H1 (cell line): ENCODE measurements at regions not wholly inside any gene's neighbourhood (a gene's known extent, or its start where the extent isn't known, plus 50 kb on each side); places are given as distances from the start of the nearest gene placed in this dataset.

Experiments
- CTCF ChIA-PET: fragments of 300-600 bp; sonication (Branson Sonifier 250); formaldehyde crosslinking; loops from one replicate; lab custom pipeline; 2021; ENCODE audit not compliant: partially characterized antibody; lab: Charles Lee
- POLR2A ChIA-PET: fragments of 300-600 bp; sonication (Branson Sonifier 250); formaldehyde crosslinking; loops from one replicate; lab custom pipeline; 2021; ENCODE audit warnings: inconsistent platforms; ENCODE audit not compliant: partially characterized antibody; lab: Charles Lee
- DNase-seq, 2 experiments: peaks; one replicate each; pipeline versions ENCODE4 v3.0.0 to v3.0.0-alpha.2; 2010 to 2022; ENCODE audit warnings: low spot score in 2 of 2, low read depth in 1 of 2, mixed read lengths in 1 of 2
- FAIRE-seq: peaks from 2 replicates; lab custom pipeline; 2011; peaks lifted over from hg19 to GRCh38; lab: Jason Lieb, UNC
- H2AFZ ChIP-seq: 2 replicates; pipeline ENCODE4 v1.8.1; 2012; ENCODE audit warnings: low read length, inconsistent platforms
- H2AK5ac ChIP-seq: 2 replicates; pipeline ENCODE4 v1.6.1; 2013; ENCODE audit warnings: low read depth, low read length
- H2BK120ac ChIP-seq: replicated peaks from 2 replicates; pipeline ENCODE3; 2013; ENCODE audit warnings: low read depth, low read length, inconsistent platforms
- H2BK12ac ChIP-seq: 2 replicates; pipeline ENCODE4 v1.6.1; 2013; ENCODE audit warnings: low read depth, low read length
- H2BK15ac ChIP-seq: 2 replicates; pipeline ENCODE4 v1.6.1; 2013; ENCODE audit warnings: low read length
- H2BK20ac ChIP-seq: 2 replicates; pipeline ENCODE4 v1.6.1; 2013; ENCODE audit warnings: low read length
- H2BK5ac ChIP-seq: 2 replicates; pipeline ENCODE4 v1.6.1; 2013; ENCODE audit warnings: low read depth, low read length
- H3K14ac ChIP-seq: 2 replicates; pipeline ENCODE4 v1.6.1; 2013; ENCODE audit warnings: inconsistent platforms; ENCODE audit not compliant: insufficient read length
- H3K18ac ChIP-seq: 2 replicates; pipeline ENCODE4 v1.6.1; 2013; ENCODE audit warnings: low read length; ENCODE audit errors: extremely low read depth
- H3K23ac ChIP-seq: 2 replicates; pipeline ENCODE4 v1.6.1; 2013; ENCODE audit warnings: inconsistent platforms; ENCODE audit not compliant: insufficient read length
- H3K23me2 ChIP-seq: 2 replicates; pipeline ENCODE4 v1.6.1; 2013; ENCODE audit warnings: low read depth, low read length
- H3K27ac ChIP-seq: 2 replicates; pipeline ENCODE4 v1.6.1; 2011; ENCODE audit warnings: low read depth, low read length, inconsistent platforms
- H3K27me3 ChIP-seq, 4 experiments: replicated peaks in 1 of 4; 1 replicate in 1 of 4; 2 replicates in 3 of 4; pipeline versions ENCODE4 v1.6.1 to v1.8.1; 2011 to 2013; ENCODE audit warnings: low read length in 3 of 4, mild to moderate bottlenecking in 3 of 4, inconsistent platforms in 2 of 4, mixed read lengths in 2 of 4, moderate library complexity in 1 of 4; ENCODE audit not compliant: control insufficient read depth in 3 of 4, insufficient read depth in 3 of 4; ENCODE audit errors: extremely low read depth in 1 of 4
- H3K36me3 ChIP-seq, 4 experiments: 2 replicates each; pipeline versions ENCODE4 v1.6.1 to v1.8.1; 2011 to 2013; ENCODE audit warnings: mild to moderate bottlenecking in 4 of 4, low read length in 3 of 4, moderate library complexity in 2 of 4, control low read depth in 1 of 4, inconsistent platforms in 1 of 4; ENCODE audit not compliant: insufficient read depth in 4 of 4, control insufficient read depth in 2 of 4
- H3K4ac ChIP-seq: replicated peaks from 2 replicates; pipeline ENCODE3; 2013; ENCODE audit warnings: low read length, low read depth, mixed read lengths, inconsistent platforms; ENCODE audit not compliant: insufficient read length
- H3K4me1 ChIP-seq, 4 experiments: replicated peaks in 1 of 4; 1 replicate in 1 of 4; 2 replicates in 3 of 4; pipeline versions ENCODE4 v1.6.1 to v1.8.1; 2011 to 2013; ENCODE audit warnings: low read length in 3 of 4, inconsistent platforms in 2 of 4, mixed read lengths in 1 of 4; ENCODE audit not compliant: insufficient read depth in 4 of 4, control insufficient read depth in 3 of 4
- H3K4me2 ChIP-seq, 2 experiments: 2 replicates each; pipeline versions ENCODE4 v1.6.1 to v1.8.1; 2011 to 2013; ENCODE audit warnings: low read depth in 2 of 2, low read length in 2 of 2, control low read depth in 1 of 2, inconsistent platforms in 1 of 2, mild to moderate bottlenecking in 1 of 2; ENCODE audit not compliant: insufficient read depth in 1 of 2
- H3K4me3 ChIP-seq, 4 experiments: fragments of 200-600, 300-600 bp in 1 of 4; sonication (generic), shearing (Covaris generic), sonication (Bioruptor Twin) in 1 of 4; 2 replicates each; pipeline versions ENCODE4 v1.5.1 to v1.8.1; 2011 to 2016; ENCODE audit warnings: low read length in 4 of 4, low read depth in 3 of 4, control low read depth in 2 of 4, inconsistent platforms in 2 of 4, mild to moderate bottlenecking in 2 of 4, mixed read lengths in 1 of 4, moderate library complexity in 1 of 4; ENCODE audit not compliant: insufficient read depth in 2 of 4; ENCODE audit errors: extremely low read depth in 1 of 4
- H3K56ac ChIP-seq: replicated peaks from 2 replicates; pipeline ENCODE3; 2013; ENCODE audit warnings: low read depth, mild to moderate bottlenecking, mixed read lengths, low read length, inconsistent platforms; ENCODE audit not compliant: insufficient read length
- H3K79me1 ChIP-seq: 2 replicates; pipeline ENCODE4 v1.6.1; 2013; ENCODE audit warnings: low read depth, low read length, control low read depth
- H3K79me2 ChIP-seq, 2 experiments: 2 replicates each; pipeline versions ENCODE4 v1.6.1 to v1.8.1; 2012 to 2013; ENCODE audit warnings: low read length in 2 of 2, mild to moderate bottlenecking in 2 of 2, inconsistent platforms in 1 of 2; ENCODE audit not compliant: insufficient read depth in 2 of 2, control insufficient read depth in 1 of 2
- H3K9ac ChIP-seq, 4 experiments: replicated peaks in 1 of 4; 1 replicate in 1 of 4; 2 replicates in 3 of 4; pipeline versions ENCODE4 v1.6.1 to v1.8.1; 2011 to 2013; ENCODE audit warnings: low read depth in 3 of 4, low read length in 3 of 4, control low read depth in 2 of 4, mild to moderate bottlenecking in 2 of 4, moderate library complexity in 2 of 4, inconsistent platforms in 1 of 4; ENCODE audit errors: extremely low read depth in 1 of 4
- H3K9me3 ChIP-seq, 2 experiments: 2 replicates each; pipeline versions ENCODE4 v1.6.1 to v1.8.1; 2012 to 2013; ENCODE audit warnings: mild to moderate bottlenecking in 2 of 2, moderate library complexity in 2 of 2, control low read depth in 1 of 2, inconsistent platforms in 1 of 2, low read depth in 1 of 2, low read length in 1 of 2, mixed read lengths in 1 of 2; ENCODE audit not compliant: insufficient read depth in 2 of 2
- H4K20me1 ChIP-seq, 2 experiments: replicated peaks in 1 of 2; 2 replicates each; pipeline versions ENCODE3 to v1.8.1; 2011 to 2013; ENCODE audit warnings: inconsistent platforms in 2 of 2, low read length in 2 of 2, mild to moderate bottlenecking in 1 of 2; ENCODE audit not compliant: insufficient read depth in 2 of 2, control insufficient read depth in 1 of 2
- H4K5ac ChIP-seq: 2 replicates; pipeline ENCODE4 v1.6.1; 2013; ENCODE audit warnings: low read length, low read depth, mixed read lengths, inconsistent platforms; ENCODE audit not compliant: insufficient read length
- H4K8ac ChIP-seq: 2 replicates; pipeline ENCODE4 v1.8.0; 2013; ENCODE audit warnings: mild to moderate bottlenecking, moderate library complexity, low read length, inconsistent platforms; ENCODE audit not compliant: insufficient read depth; ENCODE audit errors: extremely low read depth
- H4K91ac ChIP-seq: replicated peaks from 2 replicates; pipeline ENCODE3; 2013; ENCODE audit warnings: low read length, mixed read lengths, inconsistent platforms; ENCODE audit not compliant: insufficient read length
- KDM5A ChIP-seq: fragments of 200-600 bp; IDR thresholded peaks from 2 replicates; pipeline ENCODE4 v1.7.1; 2012; ENCODE audit warnings: mild to moderate bottlenecking, low read length, inconsistent platforms, mixed read lengths
- SIN3A ChIP-seq, 2 experiments: IDR thresholded peaks in 1 of 2; conservative IDR thresholded peaks in 1 of 2; 2 replicates each; pipeline ENCODE4 v1.6.1; 2011 to 2012; ENCODE audit warnings: low read length in 2 of 2, improper control_type of control experiment in 1 of 2, low read depth in 1 of 2, mild to moderate bottlenecking in 1 of 2
- SRF ChIP-seq: IDR thresholded peaks from 2 replicates; pipeline ENCODE4 v1.6.1; 2011; ENCODE audit warnings: mild to moderate bottlenecking, low read depth, low read length, moderate library complexity
- WGBS, 2 experiments: shearing (Covaris generic) in 1 of 2; methylation state at CpG; one replicate each; pipeline versions ENCODE4 v1.1.6 to v1.1.7; 2013 to 2015; ENCODE audit warnings: low lambda C conversion rate in 2 of 2, mixed read lengths in 2 of 2, inconsistent platforms in 1 of 2, low coverage in 1 of 2, missing lambda C conversion rate in 1 of 2; ENCODE audit not compliant: insufficient replicate concordance in 2 of 2, insufficient coverage in 1 of 2, insufficient read length in 1 of 2; ENCODE audit errors: extremely low coverage in 1 of 2, missing lambda C conversion rate in 1 of 2; 5-methylcytosine and 5-hydroxymethylcytosine counted together

- no peaks in the 10 kb centered on the region for H3K36me3 ChIP-seq
- no peaks in the 10 kb centered on the region for H4K20me1 ChIP-seq
- H4K5ac ChIP-seq = no peak overlapping the region
- no peak overlapping the region for H4K91ac ChIP-seq
- H2BK120ac ChIP-seq = no peak overlapping the region
- H3K23me2 ChIP-seq = no peaks in the 10 kb centered on the region
- no peaks in the 10 kb centered on the region for H3K4me1 ChIP-seq
- no peaks in the 10 kb centered on the region for H3K79me1 ChIP-seq
- no peak overlapping the region for H3K4me2 ChIP-seq
- ChIA-PET CTCF (no interaction called here), POLR2A (no interaction called here)
- H3K79me2 ChIP-seq = no peaks in the 10 kb centered on the region
- H2BK12ac ChIP-seq = no peak overlapping the region
- TF ChIP-seq SRF = no peak
- TF ChIP-seq SIN3A (conservative IDR thresholded peaks at IDR 0.05 in 1 of 2, IDR thresholded peaks at IDR 0.05 in 1 of 2; ENCODE audit: low read depth in 1 of 2, low read length in 2 of 2) = no peak
- TF ChIP-seq KDM5A = no peak
- FAIRE-seq = no peak
- no peak overlapping the region for H2BK5ac ChIP-seq
- no peak overlapping the region for H3K4me3 ChIP-seq
- H3K18ac ChIP-seq = no peak overlapping the region
- no peak overlapping the region for H3K14ac ChIP-seq
- WGBS, 2 experiments = 67% methylated on average over 1 of the region's 1 CpG; no CpG with 5 or more reads in 1 of the 2 experiments
- no peak overlapping the region for H2AK5ac ChIP-seq
- H2BK20ac ChIP-seq = no peak overlapping the region
- H4K8ac ChIP-seq = no peak overlapping the region
- no peak for DNase-seq
- H3K27ac ChIP-seq = no peak overlapping the region
- no peaks in the 10 kb centered on the region for H3K9me3 ChIP-seq
- no peak overlapping the region for H2BK15ac ChIP-seq
- H3K4ac ChIP-seq = no peak overlapping the region
- no peak overlapping the region for H3K9ac ChIP-seq
- no peak overlapping the region for H3K23ac ChIP-seq
- no peak overlapping the region for H3K56ac ChIP-seq
- no peak overlapping the region for H2AFZ ChIP-seq
- H3K27me3 ChIP-seq = no peaks in the 10 kb centered on the region
These were observed 136.3 kb upstream of the HSFY2 start for GRCh38 chrY:18909846-18910245.
